GM12864 (cell line): ENCODE measurements at regions not wholly inside any gene's neighbourhood (a gene's known extent, or its start where the extent isn't known, plus 50 kb on each side); places are given as distances from the start of the nearest gene placed in this dataset.

Experiments
- DNase-seq: peaks from one replicate; pipeline ENCODE4 v3.0.0-alpha.2; 2011; ENCODE audit warnings: low read depth
- H3K4me3 ChIP-seq: 2 replicates; pipeline ENCODE4 v1.5.1; 2011; ENCODE audit warnings: mild to moderate bottlenecking, low read depth, low read length, control low read depth
- TF ChIP-seq, protein P1 (sequence below): IDR thresholded peaks from 2 replicates; pipeline ENCODE4 v1.5.1; 2011; ENCODE audit warnings: low read depth, mild to moderate bottlenecking, moderate library complexity, low read length, control low read depth, inconsistent platforms; ENCODE audit errors: missing control alignments

DNA sequence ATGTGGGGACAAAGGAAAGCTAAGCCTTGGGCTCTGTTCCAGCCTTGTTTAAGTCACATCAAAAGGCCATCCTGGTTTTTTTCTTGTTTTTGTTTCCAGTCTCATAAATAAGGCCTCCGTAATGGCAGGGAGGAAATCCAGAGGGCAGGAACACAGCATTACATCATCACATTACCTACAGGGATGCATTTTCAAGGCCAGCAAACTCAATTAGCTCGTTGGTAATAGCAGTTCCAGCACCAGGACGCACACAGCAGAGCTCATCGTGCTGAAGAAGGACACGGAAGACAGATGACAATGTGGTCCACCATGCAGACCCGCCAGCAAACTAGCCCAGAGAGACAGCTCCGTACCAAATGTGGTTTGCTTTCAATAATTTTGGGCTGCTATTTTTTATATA lies 1209.2 kb downstream of the TYW1 start:
- DNase-seq = no peak
- H3K4me3 ChIP-seq = no peak overlapping the region
- TF ChIP-seq, protein P1, sequence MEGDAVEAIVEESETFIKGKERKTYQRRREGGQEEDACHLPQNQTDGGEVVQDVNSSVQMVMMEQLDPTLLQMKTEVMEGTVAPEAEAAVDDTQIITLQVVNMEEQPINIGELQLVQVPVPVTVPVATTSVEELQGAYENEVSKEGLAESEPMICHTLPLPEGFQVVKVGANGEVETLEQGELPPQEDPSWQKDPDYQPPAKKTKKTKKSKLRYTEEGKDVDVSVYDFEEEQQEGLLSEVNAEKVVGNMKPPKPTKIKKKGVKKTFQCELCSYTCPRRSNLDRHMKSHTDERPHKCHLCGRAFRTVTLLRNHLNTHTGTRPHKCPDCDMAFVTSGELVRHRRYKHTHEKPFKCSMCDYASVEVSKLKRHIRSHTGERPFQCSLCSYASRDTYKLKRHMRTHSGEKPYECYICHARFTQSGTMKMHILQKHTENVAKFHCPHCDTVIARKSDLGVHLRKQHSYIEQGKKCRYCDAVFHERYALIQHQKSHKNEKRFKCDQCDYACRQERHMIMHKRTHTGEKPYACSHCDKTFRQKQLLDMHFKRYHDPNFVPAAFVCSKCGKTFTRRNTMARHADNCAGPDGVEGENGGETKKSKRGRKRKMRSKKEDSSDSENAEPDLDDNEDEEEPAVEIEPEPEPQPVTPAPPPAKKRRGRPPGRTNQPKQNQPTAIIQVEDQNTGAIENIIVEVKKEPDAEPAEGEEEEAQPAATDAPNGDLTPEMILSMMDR = no peak

DNA sequence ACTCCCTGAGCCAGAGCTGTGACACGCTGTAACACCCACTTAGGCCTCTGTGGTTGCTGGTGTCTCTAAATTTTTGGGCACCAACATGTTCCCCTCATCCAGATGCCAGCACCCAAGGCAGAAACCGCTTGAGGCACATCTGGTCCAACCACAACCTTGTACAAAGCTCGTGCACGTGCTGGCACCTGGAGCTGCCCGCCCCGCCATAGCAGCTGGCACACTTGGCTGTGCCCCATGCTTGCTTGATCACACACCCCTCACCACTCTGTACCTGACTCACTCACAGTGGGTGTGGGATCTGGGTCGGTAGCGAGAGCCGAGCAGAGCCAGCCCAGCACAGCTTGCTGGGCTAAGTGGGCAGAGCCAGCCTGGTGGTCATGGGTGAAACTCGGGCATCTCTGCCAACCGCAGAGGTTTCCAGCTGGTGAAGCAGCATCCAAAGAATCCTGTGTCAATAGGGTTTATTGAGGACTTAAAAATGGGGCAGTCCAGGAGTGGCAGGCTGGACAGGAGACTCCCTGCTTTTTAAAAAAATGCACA lies 1210.4 kb downstream of the TYW1 start:
- TF ChIP-seq, protein P1 = no peak
- H3K4me3 ChIP-seq = no peak overlapping the region
- DNase-seq = no peak

DNA sequence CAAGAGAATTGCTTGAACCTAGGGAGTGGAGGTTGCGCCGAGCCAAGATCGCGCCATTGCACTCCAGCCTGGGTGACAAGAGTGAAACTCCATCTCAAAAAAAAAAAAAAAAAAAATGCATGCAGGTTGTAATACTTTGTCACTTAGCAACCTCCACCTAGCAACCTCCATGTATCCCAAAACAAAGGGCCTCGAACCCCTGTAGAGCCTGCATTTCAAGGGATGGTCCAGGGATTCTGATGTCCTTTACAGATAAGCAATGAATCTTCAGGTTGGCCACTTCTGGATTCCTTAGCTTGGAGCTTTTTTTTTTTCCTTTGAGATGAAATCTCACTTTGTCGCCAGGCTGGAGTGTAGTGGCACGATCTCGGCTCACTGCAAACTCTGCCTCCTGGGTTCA lies 1211.0 kb downstream of the TYW1 start:
- TF ChIP-seq, protein P1 = no peak
- H3K4me3 ChIP-seq = no peak overlapping the region
- no peak for DNase-seq

DNA sequence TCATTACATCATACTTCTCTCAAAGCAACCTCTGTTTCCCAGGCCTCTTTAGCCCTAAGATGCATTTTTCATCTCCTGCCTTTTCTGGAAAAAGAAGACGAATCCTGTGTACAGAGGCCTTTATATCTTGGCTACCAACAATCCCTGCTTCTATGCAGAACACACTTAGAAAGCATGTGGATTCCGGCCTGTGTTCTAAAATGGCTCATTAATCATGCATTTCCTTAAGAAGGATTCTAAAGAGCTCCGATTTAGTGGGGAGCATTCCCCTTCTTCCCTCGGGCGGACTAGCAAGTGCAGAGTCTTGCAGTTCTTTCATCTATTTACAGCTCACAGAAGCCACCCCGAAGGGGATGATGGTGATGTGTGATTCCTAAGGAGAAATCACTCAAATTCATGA lies 1212.9 kb downstream of the TYW1 start:
- H3K4me3 ChIP-seq = no peak overlapping the region
- TF ChIP-seq, protein P1 = no peak
- DNase-seq = no peak

DNA sequence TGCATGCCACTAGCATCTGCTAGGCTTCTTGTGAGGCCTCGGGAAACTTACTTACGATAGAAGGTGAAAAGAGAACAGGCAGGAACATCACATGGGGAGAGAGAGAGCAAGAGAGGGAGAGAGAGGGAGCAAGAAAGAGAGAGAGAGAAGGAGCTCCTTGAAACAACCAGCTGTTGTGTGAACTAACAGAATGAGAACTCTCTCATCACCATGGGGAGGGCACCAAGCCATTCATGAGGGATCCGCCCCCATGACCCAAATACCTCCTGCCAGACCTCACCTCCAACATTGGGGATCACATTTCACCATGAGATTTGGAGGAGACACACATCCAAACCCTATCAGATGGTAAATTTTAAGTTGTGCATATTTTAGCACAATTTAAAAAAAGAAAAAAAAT lies 1217.2 kb downstream of the TYW1 start:
- no peak for DNase-seq
- H3K4me3 ChIP-seq = no peak overlapping the region
- TF ChIP-seq, protein P1 = no peak

DNA sequence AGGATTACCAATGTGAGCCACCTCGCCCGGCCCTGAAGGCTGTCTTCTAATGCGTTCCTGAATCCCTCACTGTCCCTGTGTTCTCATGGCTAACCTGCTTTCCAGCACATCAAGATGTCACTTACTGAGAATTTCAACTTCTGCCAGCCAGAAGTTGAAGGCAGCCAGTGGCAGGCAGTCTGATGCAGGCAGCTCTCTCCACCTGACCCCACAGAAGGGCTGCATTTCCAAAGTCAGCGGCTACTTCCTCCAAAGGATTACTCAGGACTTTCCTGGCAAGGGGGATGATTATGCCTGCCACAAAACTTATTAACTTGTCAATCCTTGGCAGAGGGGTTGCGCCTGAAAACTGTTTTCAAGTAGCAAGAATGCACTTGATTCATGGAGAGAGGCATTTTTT lies 1219.4 kb downstream of the TYW1 start:
- DNase-seq = no peak
- TF ChIP-seq, protein P1 = no peak

DNA sequence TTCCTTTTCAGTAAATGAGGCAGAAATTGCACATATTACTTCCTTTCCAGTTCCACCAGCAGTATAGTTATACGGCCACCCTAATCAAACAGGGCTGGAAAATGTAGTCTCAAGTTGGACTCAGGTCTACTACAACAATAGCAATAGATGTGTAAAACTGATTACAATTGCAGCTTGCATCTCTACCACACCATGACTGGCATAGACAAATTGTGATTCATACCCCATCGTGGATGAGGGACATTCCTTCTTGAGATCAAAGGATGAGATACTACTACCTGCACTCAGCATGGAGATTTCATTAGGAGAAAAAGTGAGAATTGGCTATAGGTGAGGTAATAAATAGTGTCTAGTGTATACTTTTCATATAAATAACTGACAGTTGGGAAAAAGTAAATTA lies 1220.8 kb downstream of the TYW1 start:
- H3K4me3 ChIP-seq = no peak overlapping the region
- TF ChIP-seq, protein P1 = no peak
- DNase-seq = no peak

More for the DNA sequence above, 1219.4 kb downstream of the TYW1 start:
- no peak overlapping the region for H3K4me3 ChIP-seq
